Loucy (cell line): ENCODE measurements at regions not wholly inside any gene's neighbourhood (a gene's known extent, or its start where the extent isn't known, plus 50 kb on each side); places are given as distances from the start of the nearest gene placed in this dataset.

Source experiments
- H2AFZ ChIP-seq: fragments of 200-600 bp; sonication (generic); 2 replicates; pipeline ENCODE4 v1.6.0; 2016; ENCODE audit warnings: antibody characterized with exemption, mild to moderate bottlenecking, low read length, moderate library complexity
- H3F3A ChIP-seq: fragments of 200-600 bp; 2 replicates; pipeline ENCODE4 v1.6.0; 2016; ENCODE audit warnings: antibody characterized with exemption, low read depth, mild to moderate bottlenecking
- H3K27me3 ChIP-seq: fragments of 200-600 bp; sonication (generic); 2 replicates; pipeline ENCODE4 v1.6.1; 2014; ENCODE audit warnings: low read length, mild to moderate bottlenecking; ENCODE audit not compliant: insufficient read depth, poor library complexity, severe bottlenecking
- H3K36me3 ChIP-seq: fragments of 200-600 bp; sonication (generic); 2 replicates; pipeline ENCODE4 v1.6.1; 2016; ENCODE audit warnings: low read length; ENCODE audit not compliant: insufficient read depth
- H3K4me1 ChIP-seq: fragments of 200-600 bp; sonication (generic); 2 replicates; pipeline ENCODE4 v1.5.1; 2014; ENCODE audit warnings: low read length, mild to moderate bottlenecking; ENCODE audit not compliant: insufficient read depth, poor library complexity, severe bottlenecking
- H3K4me2 ChIP-seq: fragments of 200-600 bp; sonication (generic); 2 replicates; pipeline ENCODE4 v1.6.0; 2014; ENCODE audit warnings: antibody characterized with exemption, low read length, low read depth, mild to moderate bottlenecking; ENCODE audit not compliant: poor library complexity, severe bottlenecking
- H3K4me3 ChIP-seq: fragments of 200-600 bp; sonication (generic); 2 replicates; pipeline ENCODE4 v1.5.1; 2014; ENCODE audit warnings: low read length, mild to moderate bottlenecking, mixed read lengths; ENCODE audit not compliant: poor library complexity, severe bottlenecking
- H3K79me2 ChIP-seq: fragments of 200-600 bp; sonication (generic); 2 replicates; pipeline ENCODE4 v1.6.1; 2014; ENCODE audit warnings: low read length; ENCODE audit not compliant: insufficient read depth
- H3K9ac ChIP-seq: fragments of 200-600 bp; sonication (generic); 2 replicates; pipeline ENCODE4 v1.6.0; 2014; ENCODE audit warnings: mild to moderate bottlenecking, low read depth, low read length, moderate library complexity; ENCODE audit not compliant: poor library complexity, severe bottlenecking
- H3K9me2 ChIP-seq: fragments of 200-600 bp; sonication (generic); replicated peaks from 2 replicates; pipeline ENCODE4 v1.6.1; 2016; ENCODE audit warnings: low read depth, low read length, mixed read lengths
- H3K9me3 ChIP-seq: fragments of 200-600 bp; sonication (generic); 2 replicates; pipeline ENCODE4 v1.6.1; 2014; ENCODE audit warnings: mild to moderate bottlenecking, antibody characterized with exemption, low read length, low read depth; ENCODE audit not compliant: insufficient read depth
- H4K20me1 ChIP-seq: fragments of 200-600 bp; sonication (generic); 2 replicates; pipeline ENCODE4 v1.6.0; 2014; ENCODE audit warnings: antibody characterized with exemption, low read length, mild to moderate bottlenecking; ENCODE audit not compliant: insufficient read depth, poor library complexity, severe bottlenecking
- CTCF ChIP-seq: fragments of 200-600 bp; sonication (generic); conservative IDR thresholded peaks from 2 replicates; pipeline ENCODE4 v1.5.1; 2014; ENCODE audit warnings: mild to moderate bottlenecking, antibody characterized with exemption, low read length
- EZH2phosphoT487 ChIP-seq: fragments of 200-600 bp; IDR thresholded peaks from 2 replicates; pipeline ENCODE4 v1.6.1; 2018; ENCODE audit warnings: antibody characterized with exemption, mild to moderate bottlenecking, moderate library complexity, borderline replicate concordance

GRCh38 chr16:73159296-73159695 lies 111.4 kb upstream of the ZFHX3 start:
- no peaks in the 10 kb centered on the region for H3K79me2 ChIP-seq
- H3K9me3 ChIP-seq = no peaks in the 10 kb centered on the region
- H3K4me3 ChIP-seq = no peak overlapping the region
- peaks cover 21% of the 10 kb centered on the region for H3K4me1 ChIP-seq
- no peak for TF ChIP-seq CTCF
- no peak for TF ChIP-seq EZH2phosphoT487
- H4K20me1 ChIP-seq = no peaks in the 10 kb centered on the region
- H3K9ac ChIP-seq = no peak overlapping the region
- 0 out of 2 replicates have a peak overlapping the region, but pooled peaks have one; percentile 33 for H2AFZ ChIP-seq
- H3K9me2 ChIP-seq = no peaks in the 10 kb centered on the region
- peak overlapping the region; percentile 21 for H3K4me2 ChIP-seq
- H3K36me3 ChIP-seq = no peaks in the 10 kb centered on the region
- H3F3A ChIP-seq = no peaks in the 10 kb centered on the region; the same call in 1 of the 2 replicates
- H3K27me3 ChIP-seq = no peaks in the 10 kb centered on the region

GRCh38 chr16:73157861-73158260 lies 109.9 kb upstream of the ZFHX3 start:
- no peak for TF ChIP-seq CTCF
- no peak for TF ChIP-seq EZH2phosphoT487
- Histone ChIP-seq H3K79me2 (no peaks in the 10 kb centered on the region), H3K4me3 (no peak overlapping the region), H3K9me2 (no peaks in the 10 kb centered on the region), H3K4me2 (no peak overlapping the region), H4K20me1 (no peaks in the 10 kb centered on the region), H3K36me3 (no peaks in the 10 kb centered on the region), H3K27me3 (no peaks in the 10 kb centered on the region), H3K4me1 (peaks cover 35% of the 10 kb centered on the region), H3F3A (peaks cover 6% of the 10 kb centered on the region; the same call in 1 of the 2 replicates), H3K9ac (no peak overlapping the region), H2AFZ (no peak overlapping the region), H3K9me3 (no peaks in the 10 kb centered on the region)

GRCh38 chr16:73154063-73154870 lies 106.3 kb upstream of the ZFHX3 start:
- Histone ChIP-seq H3K4me1 (peaks cover 54% of the 10 kb centered on the region), H4K20me1 (no peaks in the 10 kb centered on the region), H3F3A (peaks cover 6% of the 10 kb centered on the region; the same call in 1 of the 2 replicates), H3K4me2 (peak overlapping the region; percentile 63), H3K9ac (peak overlapping the region; percentile 35), H3K9me2 (no peaks in the 10 kb centered on the region), H3K4me3 (peak overlapping the region; percentile 41), H2AFZ (peak overlapping the region; percentile 66), H3K9me3 (no peaks in the 10 kb centered on the region), H3K79me2 (no peaks in the 10 kb centered on the region), H3K36me3 (no peaks in the 10 kb centered on the region), H3K27me3 (no peaks in the 10 kb centered on the region)
- TF ChIP-seq EZH2phosphoT487 (no peak), CTCF (no peak)
